ENCODE measurements at regions not wholly inside any gene's neighbourhood (a gene's known extent, or its start where the extent isn't known, plus 50 kb on each side); places are given as distances from the start of the nearest gene placed in this dataset.
"Not testable (repeated sequence)": the region's sequence is repeated elsewhere in the genome, so short reads cannot be mapped to it uniquely, and the experiment has no call there.

GRCh38 chr9:30584559-30584958 lies 1799.9 kb upstream of the ACO1 start:
- Histone ChIP-seq H3K36me3 (no peaks in the 10 kb centered on the region), H3K4me1 (no peaks in the 10 kb centered on the region), H3K27ac (no peak overlapping the region), H3K9me3 (peaks cover 0 to 2% of the 10 kb centered on the region in 2 donors), H3K27me3 (no peaks in the 10 kb centered on the region), H3K4me3 (no peak overlapping the region)
- intact Hi-C loops (cut with DNase I) = no loop called here
- no peak for TF ChIP-seq CTCF (IDR thresholded peaks at IDR 0.05)
- ATAC-seq (no peak), DNase-seq (no peak)

GRCh38 chr9:30591461-30591860 lies 1793.0 kb upstream of the ACO1 start:
- ATAC-seq (no peak), DNase-seq (peak in 2 of 4 donors; percentile 31 to 36)
- Histone ChIP-seq H3K27me3 (no peaks in the 10 kb centered on the region), H3K4me1 (no peaks in the 10 kb centered on the region), H3K27ac (no peak overlapping the region), H3K36me3 (no peaks in the 10 kb centered on the region), H3K4me3 (no peak overlapping the region), H3K9me3 (peaks cover 0 to 5% of the 10 kb centered on the region in 2 donors)
- intact Hi-C loops (cut with DNase I) = no loop called here
- no peak for TF ChIP-seq CTCF (IDR thresholded peaks at IDR 0.05)

GRCh38 chr9:30597608-30598007 lies 1786.8 kb upstream of the ACO1 start:
- no peak for DNase-seq
- Histone ChIP-seq H3K27ac (no peak overlapping the region), H3K4me1 (no peaks in the 10 kb centered on the region), H3K36me3 (no peaks in the 10 kb centered on the region), H3K9me3 (peaks cover 0 to 8% of the 10 kb centered on the region in 2 donors), H3K27me3 (no peaks in the 10 kb centered on the region), H3K4me3 (no peak overlapping the region)
- intact Hi-C loops (cut with DNase I) = no loop called here
- no peak for ATAC-seq
- no peak for TF ChIP-seq CTCF (IDR thresholded peaks at IDR 0.05)

- no peak for TF ChIP-seq CTCF (IDR thresholded peaks at IDR 0.05)
- ATAC-seq = no peak
- intact Hi-C loops (cut with DNase I) = no loop called here
Observed at GRCh38 chr9:30605936-30606335, 1778.5 kb upstream of the ACO1 start.

GRCh38 chr9:30609713-30610112 lies 1774.7 kb upstream of the ACO1 start:
- no peak for ATAC-seq
- no peaks in the 10 kb centered on the region for H3K9me3 ChIP-seq
- DNase-seq = no peak
- TF ChIP-seq CTCF (IDR thresholded peaks at IDR 0.05) = no peak
- H3K4me3 ChIP-seq = no peak overlapping the region
- H3K27ac ChIP-seq = no peak overlapping the region
- no peaks in the 10 kb centered on the region for H3K27me3 ChIP-seq
- intact Hi-C loops (cut with DNase I) = no loop called here
- H3K36me3 ChIP-seq = no peaks in the 10 kb centered on the region
- no peaks in the 10 kb centered on the region for H3K4me1 ChIP-seq

More at GRCh38 chr9:30605936-30606335, 1778.5 kb upstream of the ACO1 start:
- Histone ChIP-seq H3K36me3 (no peaks in the 10 kb centered on the region), H3K9me3 (peaks cover 0 to 12% of the 10 kb centered on the region in 2 donors), H3K27me3 (no peaks in the 10 kb centered on the region), H3K27ac (no peak overlapping the region), H3K4me1 (no peaks in the 10 kb centered on the region), H3K4me3 (no peak overlapping the region)
- no peak for DNase-seq

- H3K27me3 ChIP-seq; ATAC-seq; intact Hi-C loops (cut with DNase I): not testable (repeated sequence)
Observed at GRCh38 chr9:30616782-30617181, 1767.7 kb upstream of the ACO1 start.

More at GRCh38 chr9:30616782-30617181, 1767.7 kb upstream of the ACO1 start:
- not testable (repeated sequence) for H3K36me3 ChIP-seq, H3K4me1 ChIP-seq, DNase-seq, H3K9me3 ChIP-seq, H3K4me3 ChIP-seq, H3K27ac ChIP-seq
